ENCODE measurements at regions not wholly inside any gene's neighbourhood (a gene's known extent, or its start where the extent isn't known, plus 50 kb on each side); places are given as distances from the start of the nearest gene placed in this dataset.
"Not testable (repeated sequence)": the region's sequence is repeated elsewhere in the genome, so short reads cannot be mapped to it uniquely, and the experiment has no call there.

DNA sequence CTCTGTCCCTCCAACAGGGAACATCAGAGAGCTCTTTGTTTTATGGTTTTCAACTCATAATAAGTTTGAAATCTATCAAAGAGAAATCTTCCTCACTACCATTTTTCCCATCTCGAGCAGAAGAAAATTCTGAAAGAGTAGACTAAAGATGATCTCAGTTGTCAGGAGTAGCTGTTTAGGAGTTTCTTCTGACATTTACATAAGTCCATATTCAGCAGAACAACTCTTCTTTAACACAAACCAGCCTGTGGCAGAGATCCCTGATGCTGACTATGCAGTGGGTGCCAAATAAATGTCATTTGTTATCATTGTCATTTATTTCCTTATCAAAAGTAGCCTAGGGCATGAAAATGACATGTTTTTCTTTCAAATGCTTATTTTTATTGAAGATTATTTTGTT, 380.7 kb downstream of the MBD2 start:
- whole genome bisulfite sequencing, 2 donors: 87 to 88% methylated on average over 1 of the region's 1 CpG
- H3K4me1 ChIP-seq: no peaks in the 10 kb centered on the region
- H3K36me3 ChIP-seq: no peaks in the 10 kb centered on the region
- intact Hi-C loops (cut with DNase I): no loop called here
- TF ChIP-seq POLR2AphosphoS5 (IDR thresholded peaks at IDR 0.05) (no peak), EP300 (IDR thresholded peaks at IDR 0.05) (no peak), CTCF (IDR thresholded peaks at IDR 0.05) (no peak), POLR2A (IDR thresholded peaks at IDR 0.05) (no peak)
- no peak overlapping the region for H3K4me3 ChIP-seq
- no peak for DNase-seq
- no peak overlapping the region for H3K27ac ChIP-seq
- peaks cover 0 to 3% (median 0%) of the 10 kb centered on the region in 4 donors for H3K9me3 ChIP-seq
- H3K27me3 ChIP-seq: no peaks in the 10 kb centered on the region

DNA sequence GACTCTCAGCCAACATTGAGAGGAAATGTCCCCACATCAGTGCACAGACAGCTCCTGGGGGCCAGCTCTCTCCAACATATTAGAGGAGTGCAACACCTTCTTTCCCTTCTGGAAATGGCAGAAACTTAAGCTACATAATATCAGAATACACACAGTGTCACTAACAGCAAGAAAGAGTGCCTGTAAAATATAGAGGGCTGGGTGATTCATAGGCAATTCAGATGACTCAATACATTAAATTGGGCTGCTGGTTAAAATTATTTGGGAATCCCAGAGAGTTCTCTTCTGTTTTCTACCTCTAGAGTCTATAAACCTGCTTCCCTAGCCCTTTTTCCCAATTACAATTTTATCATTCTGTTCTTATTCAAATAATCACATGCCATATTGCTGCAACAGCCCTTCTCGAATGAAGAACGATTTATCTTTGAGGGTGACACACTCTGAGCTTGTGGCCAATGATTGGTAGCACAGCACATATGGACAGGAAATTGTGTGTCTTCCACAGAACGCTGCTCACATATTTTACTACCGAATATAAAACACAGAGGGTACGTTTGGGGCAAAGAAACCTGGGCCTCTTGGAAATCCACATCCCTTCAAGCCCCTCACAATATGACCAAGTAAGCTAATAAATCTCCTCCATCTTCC, 381.2 kb downstream of the MBD2 start:
- Histone ChIP-seq H3K4me1 (no peaks in the 10 kb centered on the region), H3K4me3 (no peak overlapping the region), H3K27ac (no peak overlapping the region), H3K27me3 (no peaks in the 10 kb centered on the region), H3K36me3 (no peaks in the 10 kb centered on the region), H3K9me3 (peaks cover 0 to 3% (median 0%) of the 10 kb centered on the region in 4 donors)
- TF ChIP-seq CTCF (IDR thresholded peaks at IDR 0.05): no peak
- DNase-seq: no peak
- 89 to 92% methylated on average over 5 of the region's 5 CpGs for WGBS, 2 donors
- intact Hi-C loops (cut with DNase I): no loop called here

DNA sequence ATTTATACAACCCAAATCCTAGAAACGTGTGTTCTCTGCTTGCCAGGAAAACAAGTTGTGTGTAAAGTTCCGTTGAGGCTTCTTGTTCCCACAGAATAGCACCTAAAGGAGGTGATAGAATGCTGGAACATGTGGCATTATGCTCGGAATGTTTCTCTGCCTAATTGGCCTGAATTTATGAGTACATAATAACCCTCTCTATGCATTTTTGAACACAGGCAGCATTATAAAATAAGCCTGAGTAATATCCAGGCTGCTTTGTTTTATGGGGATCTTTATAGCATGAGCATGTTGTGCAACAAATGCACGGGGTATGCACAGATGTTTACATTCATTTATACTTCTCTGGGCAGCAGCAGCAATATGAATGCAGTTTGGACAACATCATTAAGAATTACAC, 385.7 kb downstream of the MBD2 start:
- WGBS, 2 donors: 4 to 46% methylated on average over 4 of the region's 4 CpGs
- no peaks in the 10 kb centered on the region for H3K4me1 ChIP-seq
- H3K36me3 ChIP-seq: no peaks in the 10 kb centered on the region
- no peak overlapping the region for H3K4me3 ChIP-seq
- TF ChIP-seq POLR2A (IDR thresholded peaks at IDR 0.05) (no peak), CTCF (IDR thresholded peaks at IDR 0.05) (no peak), POLR2AphosphoS5 (IDR thresholded peaks at IDR 0.05) (no peak), EP300 (IDR thresholded peaks at IDR 0.05) (no peak)
- H3K27me3 ChIP-seq: no peaks in the 10 kb centered on the region
- H3K9me3 ChIP-seq: peaks cover 0 to 3% (median 0%) of the 10 kb centered on the region in 4 donors
- no peak for DNase-seq
- intact Hi-C loops (cut with DNase I): no loop called here
- H3K27ac ChIP-seq: no peak overlapping the region

- DNase-seq; H3K4me1 ChIP-seq; H3K9me3 ChIP-seq; H3K4me3 ChIP-seq; H3K27me3 ChIP-seq; intact Hi-C loops (cut with DNase I); H3K36me3 ChIP-seq; H3K27ac ChIP-seq: not testable (repeated sequence)
- 25 to 32% methylated on average over 1 of the region's 1 CpG for WGBS, 2 donors
These were observed 403.3 kb downstream of the MBD2 start for GRCh38 chr18:53821141-53821540.

GRCh38 chr18:53819671-53820070, 404.8 kb downstream of the MBD2 start:
- no peak for DNase-seq
- Histone ChIP-seq H3K36me3 (no peaks in the 10 kb centered on the region), H3K4me3 (no peak overlapping the region), H3K4me1 (no peaks in the 10 kb centered on the region), H3K27me3 (no peaks in the 10 kb centered on the region), H3K9me3 (no peaks in the 10 kb centered on the region), H3K27ac (no peak overlapping the region)
- 95 to 96% methylated on average over 1 of the region's 1 CpG for WGBS, 2 donors
- intact Hi-C loops (cut with DNase I): no loop called here
- TF ChIP-seq EP300 (IDR thresholded peaks at IDR 0.05): no peak
- no peak for TF ChIP-seq CTCF (IDR thresholded peaks at IDR 0.05)
- TF ChIP-seq POLR2A (IDR thresholded peaks at IDR 0.05): no peak
- no peak for TF ChIP-seq POLR2AphosphoS5 (IDR thresholded peaks at IDR 0.05)
